ENCODE measurements at regions not wholly inside any gene's neighbourhood (a gene's known extent, or its start where the extent isn't known, plus 50 kb on each side); places are given as distances from the start of the nearest gene placed in this dataset.

GRCh38 chr2:59653164-59653563 is 900.3 kb downstream of the BCL11A start:
- no peak for DNase-seq

GRCh38 chr2:59630789-59631188 is 922.7 kb downstream of the BCL11A start:
- DNase-seq = peak in 2 of 3 experiments; percentile 28 to 58

GRCh38 chr2:59627599-59627998 is 925.9 kb downstream of the BCL11A start:
- DNase-seq = no peak

GRCh38 chr2:59622599-59623308 is 930.7 kb downstream of the BCL11A start:
- DNase-seq = no peak

- DNase-seq = peak in 2 of 3 experiments; percentile 24 to 74
Measured at GRCh38 chr2:59604123-59604522, 949.3 kb downstream of the BCL11A start.

- DNase-seq = no peak
Measured at GRCh38 chr2:59594671-59595222, 958.7 kb downstream of the BCL11A start.

GRCh38 chr2:59590798-59591197 is 962.7 kb downstream of the BCL11A start:
- no peak for DNase-seq

- no peak for DNase-seq
Measured at GRCh38 chr2:59589881-59590280, 963.6 kb downstream of the BCL11A start.

GRCh38 chr2:59588286-59588685 is 965.2 kb downstream of the BCL11A start:
- peak in 1 of 3 experiments; percentile 24 for DNase-seq

GRCh38 chr2:59586176-59586575 is 967.3 kb downstream of the BCL11A start:
- DNase-seq = no peak

- peak; percentile 24 to 77 (median 65) for DNase-seq
Measured at GRCh38 chr2:59585655-59586054, 967.8 kb downstream of the BCL11A start.

- DNase-seq = peak; percentile 21 to 56 (median 27)
Measured at GRCh38 chr2:59584958-59585357, 968.5 kb downstream of the BCL11A start.

GRCh38 chr2:59583173-59583765 is 970.2 kb downstream of the BCL11A start:
- no peak for DNase-seq

- DNase-seq = no peak
Measured at GRCh38 chr2:59578349-59578748, 975.1 kb downstream of the BCL11A start.

GRCh38 chr2:59575191-59575590 is 978.3 kb downstream of the BCL11A start:
- no peak for DNase-seq

- no peak for DNase-seq
Measured at GRCh38 chr2:59572227-59572626, 981.2 kb downstream of the BCL11A start.

GRCh38 chr2:59570818-59571217 is 982.6 kb downstream of the BCL11A start:
- no peak for DNase-seq

- DNase-seq = no peak
Measured at GRCh38 chr2:59569124-59569523, 984.3 kb downstream of the BCL11A start.

GRCh38 chr2:59568461-59568860 is 985.0 kb downstream of the BCL11A start:
- DNase-seq = no peak

- DNase-seq = peak in 1 of 3 experiments; percentile 31
Measured at GRCh38 chr2:59567151-59567550, 986.3 kb downstream of the BCL11A start.

GRCh38 chr2:59566739-59567138 is 986.7 kb downstream of the BCL11A start:
- DNase-seq = no peak

- no peak for DNase-seq
Measured at GRCh38 chr2:59561281-59561680, 992.2 kb downstream of the BCL11A start.

GRCh38 chr2:59560769-59561168 is 992.7 kb downstream of the BCL11A start:
- no peak for DNase-seq

- DNase-seq = no peak
Measured at GRCh38 chr2:59540864-59541263, 1012.6 kb downstream of the BCL11A start.

Measured in NCI-H1417 (cell line).